HG02678 (cell line): ENCODE measurements at regions not wholly inside any gene's neighbourhood (a gene's known extent, or its start where the extent isn't known, plus 50 kb on each side); places are given as distances from the start of the nearest gene placed in this dataset.

Experiments used
- ATAC-seq: cut with Tn5 transposase; IDR thresholded peaks from one replicate; pipeline ENCODE4 v1.9.1; 2021; ENCODE audit warnings: mild to moderate bottlenecking, moderate library complexity; ENCODE audit not compliant: unreplicated experiment

DNA sequence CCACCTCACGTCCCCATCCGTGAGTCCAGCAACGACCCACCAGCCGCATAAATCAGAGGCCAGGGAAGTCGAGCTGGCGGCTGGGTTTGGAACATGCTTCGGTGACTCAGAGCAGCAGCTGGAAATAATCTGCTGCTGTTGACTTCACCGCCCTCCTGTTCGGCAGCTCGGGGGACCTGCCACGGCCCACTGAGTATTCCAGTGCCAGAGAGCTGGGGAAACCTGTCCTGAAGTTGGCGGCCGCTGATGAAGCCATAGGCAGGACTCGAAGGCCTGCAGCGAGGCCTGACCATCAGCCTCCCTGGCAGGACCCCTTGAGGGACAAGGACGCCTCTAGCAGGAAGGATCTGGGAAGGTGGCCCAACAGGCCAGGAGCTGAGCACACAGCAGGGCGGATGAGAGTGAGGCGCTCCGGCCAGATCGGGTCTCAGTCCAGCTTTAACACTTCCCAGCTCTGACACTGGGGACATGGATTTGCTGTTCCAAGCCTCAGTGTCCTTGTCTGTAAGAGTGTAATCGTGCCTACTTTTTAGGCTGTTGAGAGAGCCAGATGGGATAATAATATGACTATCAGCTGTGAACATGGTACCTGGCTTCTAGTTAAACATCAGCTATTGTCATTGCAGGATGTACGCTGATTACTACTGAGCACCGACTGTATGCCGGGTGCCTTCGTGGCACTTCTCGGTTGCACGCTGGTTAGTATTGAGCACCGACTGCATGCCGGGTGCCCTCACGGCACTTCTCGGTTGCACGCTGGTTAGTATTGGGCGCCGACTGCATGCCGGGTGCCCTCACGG is 50.4 kb upstream of the CIBAR2 start:
- no peak for ATAC-seq

DNA sequence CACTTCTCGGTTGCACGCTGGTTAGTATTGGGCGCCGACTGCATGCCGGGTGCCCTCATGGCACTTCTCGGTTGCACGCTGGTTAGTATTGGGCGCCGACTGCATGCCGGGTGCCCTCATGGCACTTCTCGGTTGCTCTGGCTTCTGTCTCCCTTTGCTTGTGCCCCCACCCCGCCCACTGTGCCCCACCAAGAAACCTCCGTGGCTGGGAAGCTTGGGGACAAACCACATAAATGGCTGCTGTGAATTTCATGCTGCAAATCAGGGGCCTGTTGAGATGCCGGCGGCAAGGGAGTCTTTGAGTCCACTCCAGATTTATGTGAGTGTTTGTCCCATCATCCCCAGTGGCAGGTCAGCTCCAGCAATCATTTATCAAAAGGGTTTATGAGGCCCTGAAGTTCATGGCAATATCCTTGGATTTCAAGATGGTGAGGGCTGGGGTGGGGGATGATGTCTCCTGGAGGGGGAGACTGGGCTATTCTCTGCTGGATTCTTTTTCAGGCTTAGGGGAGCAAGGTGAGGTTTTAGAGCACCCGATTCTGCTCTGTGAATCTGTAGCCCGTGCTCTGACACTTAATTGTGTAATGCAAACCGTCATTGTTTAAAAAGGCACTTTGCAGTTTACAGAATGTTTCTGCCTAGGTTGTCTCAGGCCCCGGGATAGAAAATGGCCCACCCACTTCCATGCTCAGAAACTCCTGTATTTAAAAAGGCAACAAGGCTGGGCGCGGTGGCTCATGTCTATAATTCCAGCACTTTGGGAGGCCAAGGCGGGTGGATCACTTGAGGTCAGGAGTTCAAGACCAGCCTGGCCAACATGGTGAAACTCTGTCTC is 51.2 kb upstream of the CIBAR2 start:
- no peak for ATAC-seq

GRCh38 chr16:85164431-85164830 is 52.2 kb upstream of the CIBAR2 start:
- ATAC-seq, result no peak

DNA sequence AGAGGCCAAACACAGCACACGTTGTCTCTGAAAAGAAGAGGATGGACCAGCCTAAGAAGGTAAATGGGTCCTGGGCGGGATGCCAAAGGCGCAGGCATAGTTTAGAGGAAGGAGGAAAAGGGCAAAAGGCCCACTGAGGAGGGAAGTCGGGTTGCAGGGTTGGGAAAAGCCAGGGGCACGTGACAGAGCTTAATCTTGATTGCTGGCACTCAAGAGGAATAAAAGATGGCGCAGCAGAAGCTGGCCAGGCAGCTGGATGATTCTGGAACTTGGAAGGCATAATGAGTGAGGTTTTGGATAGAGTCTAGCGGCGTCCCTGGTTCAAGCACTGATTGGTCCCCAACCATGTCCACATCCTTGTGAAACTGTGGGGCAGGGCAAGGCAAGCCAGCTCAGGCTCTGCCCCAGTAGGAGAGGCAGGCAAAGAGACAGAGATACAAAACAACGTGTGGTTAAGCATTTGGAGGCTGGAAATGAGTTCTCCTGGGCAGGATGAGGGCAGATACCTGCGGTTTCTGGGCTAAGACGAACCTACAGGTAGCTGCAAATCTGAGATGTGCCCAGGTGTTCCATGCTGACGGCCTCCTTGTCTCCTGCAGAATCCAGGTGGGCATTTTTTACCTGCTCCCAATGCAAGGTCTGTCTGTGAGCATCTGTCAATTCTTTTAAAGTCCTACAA is 52.7 kb upstream of the CIBAR2 start:
- no peak for ATAC-seq

- no peak for ATAC-seq
Observed at GRCh38 chr16:85165781-85166180, 53.5 kb upstream of the CIBAR2 start.

GRCh38 chr16:85166281-85166680 is 54.0 kb upstream of the CIBAR2 start:
- no peak for ATAC-seq

GRCh38 chr16:85166699-85167588 is 54.7 kb upstream of the CIBAR2 start:
- ATAC-seq, result no peak

- ATAC-seq, result no peak
Observed at GRCh38 chr16:85167589-85168537, 55.6 kb upstream of the CIBAR2 start.

DNA sequence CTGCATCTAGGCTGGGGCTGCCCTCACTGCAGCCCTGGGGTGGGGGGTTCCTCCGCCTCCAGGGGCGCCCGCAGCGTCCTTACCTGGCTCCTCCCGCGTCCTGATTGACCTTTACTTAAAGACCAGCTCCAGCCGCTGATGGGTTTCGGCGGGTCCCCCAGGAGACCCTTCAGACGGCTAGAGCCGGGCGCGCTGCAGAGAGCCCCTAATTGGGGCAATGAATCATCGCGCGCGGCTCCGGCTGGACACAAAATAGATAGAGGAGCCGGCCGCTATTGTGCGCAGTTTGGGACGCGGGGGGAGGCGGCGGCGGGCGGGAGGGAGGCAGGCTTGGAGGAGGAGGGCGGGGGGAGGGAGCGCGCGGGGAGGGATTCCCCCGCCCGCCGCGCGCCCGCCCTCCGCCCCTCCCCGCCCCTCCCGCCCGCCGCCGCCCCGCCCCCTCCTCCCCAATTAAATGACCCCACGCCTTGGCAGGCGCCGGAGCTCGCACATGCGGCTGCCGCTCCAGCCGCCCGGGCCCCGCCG is 56.5 kb upstream of the CIBAR2 start:
- ATAC-seq, result no peak

- no peak for ATAC-seq
Observed at GRCh38 chr16:85169333-85170065, 57.2 kb upstream of the CIBAR2 start.

DNA sequence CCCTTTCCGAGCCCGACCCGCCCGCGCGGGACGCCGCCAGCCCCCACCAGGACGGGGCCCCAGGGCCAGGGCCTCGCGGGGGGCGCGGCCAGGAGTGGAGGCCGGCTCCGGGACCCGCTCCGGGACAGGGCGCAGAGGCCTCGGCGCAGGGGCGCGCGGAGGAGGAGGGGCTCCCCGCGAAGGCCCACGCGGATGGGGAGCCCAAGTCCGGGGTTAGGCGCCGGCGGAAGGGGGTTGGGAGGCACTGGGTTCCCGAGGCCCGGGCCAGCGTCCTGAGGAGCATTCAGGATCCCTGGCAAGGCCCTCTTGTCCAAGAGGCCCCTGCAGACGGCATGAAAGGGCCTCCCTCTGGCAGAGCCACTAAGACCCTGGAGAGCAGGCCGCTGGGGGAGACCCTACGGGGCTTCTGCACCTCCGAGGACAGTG is 57.8 kb upstream of the CIBAR2 start:
- ATAC-seq, result no peak

DNA sequence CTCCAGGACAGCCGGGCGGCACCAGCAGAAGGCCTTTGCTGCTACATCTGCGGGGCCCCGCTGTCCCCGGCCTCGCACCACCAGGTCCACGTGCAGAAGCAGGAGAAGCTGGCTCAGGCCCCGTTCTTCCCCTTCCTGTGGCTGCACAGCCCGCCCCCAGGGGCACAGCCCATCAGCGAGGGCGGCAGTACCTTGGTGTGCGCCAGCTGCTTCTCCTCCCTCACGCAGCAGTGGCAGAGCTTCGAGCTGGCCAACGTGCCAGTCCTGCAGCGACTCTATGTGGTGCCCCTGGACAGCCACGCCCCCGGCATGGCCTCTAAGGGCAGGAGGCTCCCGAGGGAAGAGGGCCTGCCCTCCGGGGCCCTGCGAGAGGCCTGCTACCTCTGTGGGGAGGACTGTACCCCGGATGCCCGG is 58.3 kb upstream of the CIBAR2 start:
- ATAC-seq, result no peak

GRCh38 chr16:85171004-85171758 is 58.9 kb upstream of the CIBAR2 start:
- no peak for ATAC-seq

GRCh38 chr16:85171759-85172454 is 59.6 kb upstream of the CIBAR2 start:
- ATAC-seq, result no peak

DNA sequence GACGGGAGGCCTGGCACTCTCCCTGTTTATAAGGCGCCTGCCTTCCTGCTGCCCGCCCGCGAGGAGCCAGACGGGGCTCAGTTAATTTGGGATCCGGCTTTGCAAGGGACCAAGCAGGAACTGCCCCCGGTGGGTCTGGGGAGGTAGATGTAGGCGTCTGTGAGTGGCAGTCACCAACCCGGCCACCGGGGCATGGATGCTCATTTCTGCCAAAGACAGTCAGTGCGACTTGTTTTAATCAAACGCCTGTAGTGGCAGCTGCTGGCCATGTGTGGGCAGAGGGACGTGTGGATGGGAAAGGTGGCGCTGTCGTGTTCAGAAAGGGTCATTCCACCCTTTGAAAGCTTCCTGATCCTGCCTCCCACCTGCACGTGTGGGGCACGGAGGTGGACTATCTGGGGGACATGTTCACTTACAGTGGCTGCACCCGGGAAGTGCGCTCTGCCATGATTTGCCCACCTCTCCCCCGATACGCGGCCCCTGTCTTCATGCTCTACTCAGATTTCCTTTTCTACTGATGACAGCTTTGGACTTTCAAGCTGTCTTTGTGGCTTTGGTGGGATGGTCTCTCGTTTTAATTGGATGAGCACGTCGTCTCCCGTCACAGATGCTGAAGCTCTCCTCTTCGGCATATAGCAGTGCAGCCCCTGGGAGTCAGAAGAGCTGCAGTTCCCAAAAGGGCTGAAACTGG is 60.3 kb upstream of the CIBAR2 start:
- no peak for ATAC-seq

DNA sequence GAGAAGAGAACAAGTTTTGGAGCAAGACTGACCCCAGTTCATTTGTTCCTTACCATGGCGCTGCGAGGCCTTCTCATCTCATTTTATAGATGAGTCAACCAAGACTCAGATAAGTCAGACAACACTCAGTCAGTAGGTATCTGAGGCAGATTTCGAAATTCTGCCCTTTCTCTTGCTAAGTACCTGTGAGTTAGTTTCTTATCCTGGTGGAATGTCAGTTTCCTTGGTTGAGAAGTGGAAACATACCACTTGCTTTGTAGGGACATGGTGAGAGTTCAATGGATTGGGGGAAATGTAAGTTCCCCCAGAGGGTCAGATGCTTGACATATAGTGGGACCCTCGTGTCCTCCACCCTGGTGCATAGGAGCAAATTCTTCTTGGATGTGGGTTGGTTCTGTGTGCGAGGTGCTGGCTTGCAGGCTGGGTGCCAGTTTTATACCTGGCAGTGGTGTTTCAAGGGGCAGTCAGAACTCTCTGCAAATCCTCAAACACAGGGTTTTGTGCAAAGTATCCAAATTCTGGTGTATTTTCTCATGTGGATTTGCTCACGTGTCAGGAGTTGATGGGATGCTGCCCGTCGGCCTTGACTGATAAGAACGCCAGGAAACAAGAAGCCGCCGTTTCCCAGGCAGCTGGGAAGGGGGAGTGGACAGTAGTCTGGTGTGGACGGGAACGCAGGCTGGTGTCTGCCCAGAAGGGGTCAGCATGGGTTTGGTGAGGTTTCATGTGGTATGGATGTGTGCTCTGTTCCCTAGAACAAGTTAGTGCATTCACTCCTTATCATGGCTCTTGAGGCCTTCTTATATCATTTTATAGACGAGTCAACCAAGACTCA is 61.1 kb upstream of the CIBAR2 start:
- no peak for ATAC-seq
